Lower leg skin (tissue), 3 donors: ENCODE measurements at regions not wholly inside any gene's neighbourhood (a gene's known extent, or its start where the extent isn't known, plus 50 kb on each side); places are given as distances from the start of the nearest gene placed in this dataset.

Source experiments
- CTCF ChIP-seq, 3 donors: fragments of 450-650 bp; IDR thresholded peaks; one replicate each; pipeline ENCODE4 v1.5.1; 2016; ENCODE audit warnings: antibody characterized with exemption in 3 of 3, mild to moderate bottlenecking in 3 of 3, moderate library complexity in 2 of 3
- POLR2A ChIP-seq, 2 donors: fragments of 450-650 bp; IDR thresholded peaks; one replicate each; pipeline ENCODE4 v1.6.1; 2016 to 2017; ENCODE audit warnings: antibody characterized with exemption in 2 of 2, mild to moderate bottlenecking in 1 of 2, moderate library complexity in 1 of 2

- TF ChIP-seq POLR2A (IDR thresholded peaks at IDR 0.05) (no peak), CTCF (IDR thresholded peaks at IDR 0.05) (no peak)
Measured at GRCh38 chr2:217275091-217275490, 415.2 kb upstream of the TNP1 start.
